ENCODE measurements at regions not wholly inside any gene's neighbourhood (a gene's known extent, or its start where the extent isn't known, plus 50 kb on each side); places are given as distances from the start of the nearest gene placed in this dataset.

- no peak overlapping the region for H3K27ac ChIP-seq
- TF ChIP-seq Cebpa-rat (IDR thresholded peaks at IDR 0.05), result no peak
These were observed 153.1 kb upstream of the PKDCC start for GRCh38 chr2:41894563-41895333.

GRCh38 chr2:41895334-41895664 lies 152.5 kb upstream of the PKDCC start:
- H3K27me3 ChIP-seq, result no peaks in the 10 kb centered on the region
- H3K4me2 ChIP-seq, result no peak overlapping the region
- H3K27ac ChIP-seq, result no peak overlapping the region
- TF ChIP-seq Cebpa-rat (IDR thresholded peaks at IDR 0.05), result no peak
- H4K20me1 ChIP-seq, result no peaks in the 10 kb centered on the region
- no peak overlapping the region for H3K4me3 ChIP-seq
- H3K9me3 ChIP-seq (replicated peaks in 1 of 11), result no peaks in the 10 kb centered on the region
- no peak overlapping the region for H3K9ac ChIP-seq
- H3K4me1 ChIP-seq, result no peaks in the 10 kb centered on the region
- H3K36me3 ChIP-seq, result no peaks in the 10 kb centered on the region

More at GRCh38 chr2:41894563-41895333, 153.1 kb upstream of the PKDCC start:
- Histone ChIP-seq H3K4me3 (no peak overlapping the region), H3K4me2 (no peak overlapping the region), H3K9ac (no peak overlapping the region), H3K27me3 (no peaks in the 10 kb centered on the region), H3K4me1 (no peaks in the 10 kb centered on the region), H3K36me3 (no peaks in the 10 kb centered on the region), H3K9me3 (replicated peaks in 1 of 11) (no peaks in the 10 kb centered on the region), H4K20me1 (no peaks in the 10 kb centered on the region)

- Histone ChIP-seq H3K4me3 (no peak overlapping the region), H4K20me1 (no peaks in the 10 kb centered on the region), H3K9ac (no peak overlapping the region), H3K4me1 (no peaks in the 10 kb centered on the region), H3K27ac (no peak overlapping the region), H3K9me3 (replicated peaks in 1 of 11) (no peaks in the 10 kb centered on the region), H3K4me2 (no peak overlapping the region), H3K36me3 (no peaks in the 10 kb centered on the region), H3K27me3 (no peaks in the 10 kb centered on the region)
- TF ChIP-seq Cebpa-rat (IDR thresholded peaks at IDR 0.05), result no peak
These were observed 151.5 kb upstream of the PKDCC start for GRCh38 chr2:41896186-41896846.

- Histone ChIP-seq H3K27me3 (no peaks in the 10 kb centered on the region), H3K4me1 (no peaks in the 10 kb centered on the region), H3K9me3 (replicated peaks in 1 of 11) (no peaks in the 10 kb centered on the region), H4K20me1 (no peaks in the 10 kb centered on the region), H3K4me3 (no peak overlapping the region), H3K4me2 (no peak overlapping the region), H3K36me3 (no peaks in the 10 kb centered on the region), H3K9ac (no peak overlapping the region), H3K27ac (no peak overlapping the region)
- no peak for TF ChIP-seq Cebpa-rat (IDR thresholded peaks at IDR 0.05)
These were observed 148.6 kb upstream of the PKDCC start for GRCh38 chr2:41899189-41899588.

- TF ChIP-seq Cebpa-rat (IDR thresholded peaks at IDR 0.05), result no peak
- Histone ChIP-seq H3K9me3 (replicated peaks in 1 of 11) (no peaks in the 10 kb centered on the region), H3K4me2 (no peak overlapping the region), H3K9ac (no peak overlapping the region), H3K4me1 (no peaks in the 10 kb centered on the region), H3K27me3 (no peaks in the 10 kb centered on the region), H3K27ac (no peak overlapping the region), H3K4me3 (no peak overlapping the region), H3K36me3 (no peaks in the 10 kb centered on the region), H4K20me1 (no peaks in the 10 kb centered on the region)
These were observed 147.7 kb upstream of the PKDCC start for GRCh38 chr2:41900101-41900577.

- H3K9me3 ChIP-seq (replicated peaks in 1 of 11), result no peaks in the 10 kb centered on the region
- H3K27ac ChIP-seq, result no peak overlapping the region
- H3K4me1 ChIP-seq, result peaks cover 0 to 13% (median 11%) of the 10 kb centered on the region in 10 experiments; a peak in 10 of 20 replicates
- TF ChIP-seq Cebpa-rat (IDR thresholded peaks at IDR 0.05), result no peak
- no peak overlapping the region for H3K4me3 ChIP-seq
- H3K27me3 ChIP-seq, result no peaks in the 10 kb centered on the region
- no peaks in the 10 kb centered on the region for H4K20me1 ChIP-seq
- no peak overlapping the region for H3K9ac ChIP-seq
- H3K36me3 ChIP-seq, result no peaks in the 10 kb centered on the region
- no peak overlapping the region for H3K4me2 ChIP-seq
These were observed 144.9 kb upstream of the PKDCC start for GRCh38 chr2:41902897-41903296.

GRCh38 chr2:41903474-41904135 lies 144.2 kb upstream of the PKDCC start:
- H4K20me1 ChIP-seq, result no peaks in the 10 kb centered on the region
- peaks cover 0 to 14% (median 11%) of the 10 kb centered on the region in 10 experiments; a peak in 10 of 20 replicates for H3K4me1 ChIP-seq
- H3K27me3 ChIP-seq, result no peaks in the 10 kb centered on the region
- H3K9me3 ChIP-seq (replicated peaks in 1 of 11), result no peaks in the 10 kb centered on the region
- no peak overlapping the region for H3K4me2 ChIP-seq
- no peaks in the 10 kb centered on the region for H3K36me3 ChIP-seq
- TF ChIP-seq Cebpa-rat (IDR thresholded peaks at IDR 0.05), result no peak
- no peak overlapping the region for H3K4me3 ChIP-seq
- no peak overlapping the region for H3K27ac ChIP-seq
- no peak overlapping the region for H3K9ac ChIP-seq

GRCh38 chr2:41904459-41904858 lies 143.4 kb upstream of the PKDCC start:
- no peak for TF ChIP-seq Cebpa-rat (IDR thresholded peaks at IDR 0.05)
- H3K36me3 ChIP-seq, result no peaks in the 10 kb centered on the region
- no peaks in the 10 kb centered on the region for H4K20me1 ChIP-seq
- H3K9me3 ChIP-seq (replicated peaks in 1 of 11), result no peaks in the 10 kb centered on the region
- H3K4me2 ChIP-seq, result no peak overlapping the region
- H3K4me1 ChIP-seq, result peaks cover 0 to 16% (median 11%) of the 10 kb centered on the region in 10 experiments; a peak in 10 of 20 replicates
- H3K27me3 ChIP-seq, result no peaks in the 10 kb centered on the region
- no peak overlapping the region for H3K27ac ChIP-seq
- no peak overlapping the region for H3K4me3 ChIP-seq
- H3K9ac ChIP-seq, result no peak overlapping the region

GRCh38 chr2:41905597-41906337 lies 142.1 kb upstream of the PKDCC start:
- no peaks in the 10 kb centered on the region for H3K36me3 ChIP-seq
- peak overlapping the region in 10 of 11 experiments; percentile 2 to 63 (median 38); a peak in 16 of 22 replicates for H3K4me2 ChIP-seq
- no peak overlapping the region for H3K4me3 ChIP-seq
- TF ChIP-seq Cebpa-rat (IDR thresholded peaks at IDR 0.05), result no peak
- no peaks in the 10 kb centered on the region for H3K27me3 ChIP-seq
- H3K9me3 ChIP-seq (replicated peaks in 1 of 11), result no peaks in the 10 kb centered on the region
- H3K27ac ChIP-seq, result no peak overlapping the region
- no peaks in the 10 kb centered on the region for H4K20me1 ChIP-seq
- H3K4me1 ChIP-seq, result peaks cover 0 to 21% (median 13%) of the 10 kb centered on the region in 10 experiments; a peak in 11 of 20 replicates
- H3K9ac ChIP-seq, result no peak overlapping the region
